ENCODE measurements at regions not wholly inside any gene's neighbourhood (a gene's known extent, or its start where the extent isn't known, plus 50 kb on each side); places are given as distances from the start of the nearest gene placed in this dataset.

GRCh38 chr5:154614125-154614524 is 136.1 kb upstream of the HAND1 start:
- no peak for TF ChIP-seq CTCF (IDR thresholded peaks at IDR 0.05)
- no peak for TF ChIP-seq POLR2A (IDR thresholded peaks at IDR 0.05)

Measured in esophagus squamous epithelium (tissue), 4 donors.